NCI-H2227 (cell line): ENCODE measurements at regions not wholly inside any gene's neighbourhood (a gene's known extent, or its start where the extent isn't known, plus 50 kb on each side); places are given as distances from the start of the nearest gene placed in this dataset.
"Not testable (repeated sequence)": the region's sequence is repeated elsewhere in the genome, so short reads cannot be mapped to it uniquely, and the experiment has no call there.

Source experiments
- DNase-seq: peaks from one replicate; lab custom pipeline; 2025; ENCODE audit not compliant: unreplicated experiment; lab: John Stamatoyannopoulos, UW

GRCh38 chr14:48113713-48114112, 438.3 kb upstream of the MDGA2 start:
- no peak for DNase-seq

GRCh38 chr14:48111151-48111550, 435.7 kb upstream of the MDGA2 start:
- DNase-seq: no peak

- no peak for DNase-seq
Measured at GRCh38 chr14:48107646-48108045, 432.2 kb upstream of the MDGA2 start.

GRCh38 chr14:48096897-48097296, 421.5 kb upstream of the MDGA2 start:
- no peak for DNase-seq

GRCh38 chr14:48086516-48086915, 411.1 kb upstream of the MDGA2 start:
- no peak for DNase-seq

- no peak for DNase-seq
Measured at GRCh38 chr14:48075487-48075886, 400.1 kb upstream of the MDGA2 start.

- DNase-seq: no peak
Measured at GRCh38 chr14:48052973-48053372, 377.6 kb upstream of the MDGA2 start.

- no peak for DNase-seq
Measured at GRCh38 chr14:48035836-48036235, 360.4 kb upstream of the MDGA2 start.

GRCh38 chr14:48027115-48027514, 351.7 kb upstream of the MDGA2 start:
- no peak for DNase-seq

- DNase-seq: no peak
Measured at GRCh38 chr14:48023881-48024280, 348.5 kb upstream of the MDGA2 start.

GRCh38 chr14:48011484-48011883, 336.1 kb upstream of the MDGA2 start:
- DNase-seq: not testable (repeated sequence)

GRCh38 chr14:48008646-48009045, 333.2 kb upstream of the MDGA2 start:
- DNase-seq: no peak

- DNase-seq: no peak
Measured at GRCh38 chr14:48005986-48006385, 330.6 kb upstream of the MDGA2 start.

- no peak for DNase-seq
Measured at GRCh38 chr14:47993883-47994282, 318.5 kb upstream of the MDGA2 start.

- DNase-seq: no peak
Measured at GRCh38 chr14:47988175-47988574, 312.8 kb upstream of the MDGA2 start.

- no peak for DNase-seq
Measured at GRCh38 chr14:47978871-47979270, 303.5 kb upstream of the MDGA2 start.

- DNase-seq: no peak
Measured at GRCh38 chr14:47976139-47976538, 300.7 kb upstream of the MDGA2 start.

- DNase-seq: no peak
Measured at GRCh38 chr14:47966076-47966810, 290.8 kb upstream of the MDGA2 start.

- no peak for DNase-seq
Measured at GRCh38 chr14:47961634-47962033, 286.2 kb upstream of the MDGA2 start.

- DNase-seq: no peak
Measured at GRCh38 chr14:47959740-47960139, 284.3 kb upstream of the MDGA2 start.

GRCh38 chr14:47949006-47949405, 273.6 kb upstream of the MDGA2 start:
- no peak for DNase-seq

- no peak for DNase-seq
Measured at GRCh38 chr14:47935332-47935731, 259.9 kb upstream of the MDGA2 start.

- no peak for DNase-seq
Measured at GRCh38 chr14:47929334-47929733, 253.9 kb upstream of the MDGA2 start.
